Spleen (tissue), 7 donors: ENCODE measurements at regions not wholly inside any gene's neighbourhood (a gene's known extent, or its start where the extent isn't known, plus 50 kb on each side); places are given as distances from the start of the nearest gene placed in this dataset.

Experiments
- CTCF ChIP-seq, 11 experiments: fragments of 200-600 bp in 7 of 11; fragments of 450-650 bp in 4 of 11; sonication (generic) in 4 of 11; IDR thresholded peaks in 8 of 11; conservative IDR thresholded peaks in 3 of 11; 1 replicate in 7 of 11; 2 replicates in 4 of 11; pipeline versions ENCODE4 v1.4.0 to v1.8.0; 2016 to 2021; ENCODE audit warnings: antibody characterized with exemption in 11 of 11, inconsistent platforms in 4 of 11, mild to moderate bottlenecking in 1 of 11
- POLR2A ChIP-seq, 3 donors: fragments of 450-650 bp; IDR thresholded peaks; one replicate each; pipeline ENCODE4 v1.5.1; 2017; ENCODE audit warnings: antibody characterized with exemption in 3 of 3, mild to moderate bottlenecking in 1 of 3
- POLR2AphosphoS5 ChIP-seq, 3 donors: sonication (generic); formaldehyde crosslinking; IDR thresholded peaks; one replicate each; pipeline ENCODE4 v1.5.1; 2017; ENCODE audit warnings: antibody characterized with exemption in 3 of 3
- donor health status: DM: no; HTN: no; CAD: no; lungs with moderate emphysema.
- donor health status: DM: no; HTN: no; CAD: no.
- donor health status: DM: no; HTN: no; CAD: no.

GRCh38 chr3:25166016-25166415 is 262.0 kb upstream of the RARB start:
- TF ChIP-seq POLR2AphosphoS5 (IDR thresholded peaks at IDR 0.05) (no peak), CTCF (IDR thresholded peaks at IDR 0.05 in 8 of 11, conservative IDR thresholded peaks at IDR 0.05 in 3 of 11) (no peak), POLR2A (IDR thresholded peaks at IDR 0.05) (no peak)
